HepG2 (cell line): ENCODE measurements at regions not wholly inside any gene's neighbourhood (a gene's known extent, or its start where the extent isn't known, plus 50 kb on each side); places are given as distances from the start of the nearest gene placed in this dataset.

Experiments
- ATAC-seq: fragments of 200-7000 bp; cut with Tn5 transposase; 3 replicates; pipeline ENCODE4 v1.9.1; 2020; ENCODE audit warnings: mild to moderate bottlenecking, moderate library complexity
- BruUV-seq: library from RNA; stranded (reverse); fragments of 400-500 nt; replicated peaks from 2 replicates; lab custom pipeline; 2021; lab: Mats Ljungman, UMichigan
- CTCF ChIA-PET: fragments of 300-600 bp; formaldehyde crosslinking; extraction: SDS; loops from one replicate; lab custom pipeline; 2021; ENCODE audit warnings: low total read pairs, inconsistent platforms, low intra/inter-chr PET ratio; lab: Yijun Ruan, JAX
- POLR2A ChIA-PET: fragments of 350-600 bp; sonication (Branson Sonifier 250); formaldehyde crosslinking; loops from one replicate; lab custom pipeline; 2020; ENCODE audit warnings: antibody characterized with exemption, inconsistent platforms; lab: Yijun Ruan, JAX
- DNase-seq: peaks from one replicate; pipeline ENCODE4 v3.0.0-alpha.2; 2015; ENCODE audit warnings: low spot score
- FAIRE-seq: peaks from 3 replicates; lab custom pipeline; 2011; peaks lifted over from hg19 to GRCh38; lab: Jason Lieb, UNC
- H2AFZ ChIP-seq: one replicate; pipeline ENCODE4 v1.6.1; 2011; ENCODE audit warnings: low read length, inconsistent platforms
- H3K27ac ChIP-seq: fragments of 300-600 bp; 3 replicates; pipeline ENCODE4 v1.8.0; 2011; ENCODE audit warnings: mixed run types, mild to moderate bottlenecking, mixed read lengths, low read length, inconsistent platforms; ENCODE audit not compliant: insufficient read depth; ENCODE audit errors: extremely low read length
- H3K27me3 ChIP-seq, 2 experiments: fragments of 200-600 bp in 1 of 2; 2 replicates in 1 of 2; 3 replicates in 1 of 2; pipeline versions ENCODE4 v1.6.0 to v1.8.0; 2011; ENCODE audit warnings: low read length in 2 of 2, mild to moderate bottlenecking in 2 of 2, moderate library complexity in 2 of 2, inconsistent platforms in 1 of 2; ENCODE audit not compliant: insufficient read depth in 2 of 2, control insufficient read depth in 1 of 2
- H3K36me3 ChIP-seq, 2 experiments: fragments of 200-600 bp in 1 of 2; replicated peaks in 1 of 2; 2 replicates in 1 of 2; 3 replicates in 1 of 2; pipeline versions ENCODE4 v1.5.1 to v1.8.0; 2011; ENCODE audit warnings: low read length in 2 of 2, inconsistent platforms in 1 of 2; ENCODE audit not compliant: insufficient read depth in 2 of 2, control insufficient read depth in 1 of 2
- H3K4me1 ChIP-seq: 2 replicates; pipeline ENCODE4 v1.5.1; 2012; ENCODE audit warnings: low read length, inconsistent platforms; ENCODE audit not compliant: insufficient read depth
- H3K4me2 ChIP-seq: 2 replicates; pipeline ENCODE4 v1.6.0; 2011; ENCODE audit warnings: low read depth, low read length, inconsistent platforms
- H3K4me3 ChIP-seq, 3 experiments: fragments of 200-600 bp in 1 of 3; sonication (generic), shearing (Covaris generic) in 1 of 3; replicated peaks in 1 of 3; 2 replicates each; pipeline ENCODE4 v1.5.1; 2011 to 2016; ENCODE audit warnings: low read length in 3 of 3, inconsistent platforms in 2 of 3, low read depth in 2 of 3, mild to moderate bottlenecking in 2 of 3, control low read depth in 1 of 3, mixed read lengths in 1 of 3; ENCODE audit not compliant: insufficient read depth in 1 of 3
- H3K79me2 ChIP-seq: one replicate; pipeline ENCODE4 v1.6.1; 2011; ENCODE audit warnings: low read length, inconsistent platforms; ENCODE audit not compliant: insufficient read depth
- H3K9ac ChIP-seq: 2 replicates; pipeline ENCODE4 v1.6.0; 2011; ENCODE audit warnings: mild to moderate bottlenecking, low read depth, low read length, inconsistent platforms; ENCODE audit not compliant: insufficient read depth
- H3K9me3 ChIP-seq: 2 replicates; pipeline ENCODE4 v1.5.1; 2012; ENCODE audit warnings: mild to moderate bottlenecking, low read length
- H4K20me1 ChIP-seq: 2 replicates; pipeline ENCODE4 v1.6.0; 2011; ENCODE audit warnings: inconsistent platforms, mild to moderate bottlenecking, low read length, moderate library complexity; ENCODE audit not compliant: insufficient read depth
- ARID4A ChIP-seq: sonication (generic); formaldehyde crosslinking; IDR thresholded peaks from 2 replicates; pipeline ENCODE4 v1.5.0; 2020; ENCODE audit warnings: mild to moderate bottlenecking, missing genetic modification reagents, borderline replicate concordance
- FOXK1 ChIP-seq: sonication (generic); formaldehyde crosslinking; IDR thresholded peaks from 2 replicates; pipeline ENCODE4 v1.4.0; 2020; ENCODE audit warnings: low read depth, missing genetic modification reagents, borderline replicate concordance
- MED1 ChIP-seq: sonication (generic); formaldehyde crosslinking; IDR thresholded peaks from 2 replicates; pipeline ENCODE4 v1.4.0; 2020; ENCODE audit warnings: missing genetic modification reagents
- MEF2D ChIP-seq: sonication (generic); formaldehyde crosslinking; IDR thresholded peaks from 2 replicates; pipeline ENCODE4 v1.5.1; 2020; ENCODE audit warnings: mild to moderate bottlenecking, missing genetic modification reagents
- NFATC3 ChIP-seq: sonication (generic); formaldehyde crosslinking; IDR thresholded peaks from 2 replicates; pipeline ENCODE4 v1.5.1; 2020; ENCODE audit warnings: mild to moderate bottlenecking, missing genetic modification reagents
- SALL2 ChIP-seq: sonication (generic); formaldehyde crosslinking; IDR thresholded peaks from 2 replicates; pipeline ENCODE4 v1.8.1; 2023; ENCODE audit warnings: mild to moderate bottlenecking, missing genetic modification reagents, inconsistent platforms
- TCF7L2 ChIP-seq: IDR thresholded peaks from 2 replicates; pipeline ENCODE4 v1.6.1; 2011; ENCODE audit warnings: mild to moderate bottlenecking, low read depth, low read length, moderate library complexity
- TFE3 ChIP-seq: IDR thresholded peaks from 2 replicates; pipeline ENCODE4 v1.6.1; 2016
- THAP11 ChIP-seq: IDR thresholded peaks from 2 replicates; pipeline ENCODE4 v1.6.1; 2016; ENCODE audit warnings: missing biosample characterization, missing genetic modification reagents
- ZNF12 ChIP-seq: sonication (generic); formaldehyde crosslinking; IDR thresholded peaks from 2 replicates; pipeline ENCODE4 v1.5.0; 2020; ENCODE audit warnings: missing genetic modification reagents
- ZNF275 ChIP-seq: sonication (generic); formaldehyde crosslinking; IDR thresholded peaks from 2 replicates; pipeline ENCODE4 v1.8.0; 2022; ENCODE audit warnings: missing genetic modification reagents, mild to moderate bottlenecking, inconsistent platforms, borderline replicate concordance
- ZNF296 ChIP-seq: sonication (generic); formaldehyde crosslinking; conservative IDR thresholded peaks from 2 replicates; pipeline ENCODE4 v1.5.0; 2020; ENCODE audit warnings: mild to moderate bottlenecking, missing genetic modification reagents
- ZNF367 ChIP-seq: sonication (generic); formaldehyde crosslinking; IDR thresholded peaks from 2 replicates; pipeline ENCODE4 v1.4.0; 2020; ENCODE audit warnings: missing genetic modification reagents, borderline replicate concordance
- ZNF414 ChIP-seq: sonication (generic); formaldehyde crosslinking; IDR thresholded peaks from 2 replicates; pipeline ENCODE4 v1.5.0; 2020; ENCODE audit warnings: missing genetic modification reagents
- ZNF530 ChIP-seq: sonication (generic); formaldehyde crosslinking; IDR thresholded peaks from 2 replicates; pipeline ENCODE4 v1.5.0; 2020; ENCODE audit warnings: low read depth, mild to moderate bottlenecking, missing genetic modification reagents
- ZNF619 ChIP-seq: sonication (generic); formaldehyde crosslinking; IDR thresholded peaks from 2 replicates; pipeline ENCODE4 v1.4.0; 2020; ENCODE audit warnings: mild to moderate bottlenecking, missing genetic modification reagents
- ZSCAN9 ChIP-seq: IDR thresholded peaks from 2 replicates; pipeline ENCODE4 v1.6.1; 2016; ENCODE audit warnings: borderline replicate concordance
- WGBS: methylation state at CpG from one replicate; pipeline ENCODE4 v1.1.6; 2017; ENCODE audit warnings: low lambda C conversion rate; 5-methylcytosine and 5-hydroxymethylcytosine counted together
- in situ Hi-C: cut with HindIII; loops from 2 replicates; pipeline ENCODE4 v1.10.0; 2017; ENCODE audit warnings: low pct_unique_long_range_greater_than_20kb; ENCODE audit not compliant: extremely low pct_ligation_motif_present
- intact Hi-C: fragments of 100-400 bp; cut with micrococcal nuclease; formaldehyde crosslinking; loops from one replicate; pipeline ENCODE4 v1.10.0; 2022; ENCODE audit not compliant: unreplicated experiment

- ChIA-PET CTCF (no interaction called here), POLR2A (no interaction called here)
- H2AFZ ChIP-seq, result no peak overlapping the region
- no peaks in the 10 kb centered on the region for H3K9me3 ChIP-seq
- H3K27me3 ChIP-seq, result 0 out of 5 replicates have a peak, but pooled peaks cover 0 to 5% of the 10 kb centered on the region in 2 experiments
- no peak overlapping the region for H3K9ac ChIP-seq
- intact Hi-C loops, result no loop called here
- 0% methylated on average over 2 of the region's 2 CpGs for WGBS
- BruUV-seq, result no TSS peak
- DNase-seq, result peak; percentile 74
- no peak overlapping the region for H3K4me3 ChIP-seq
- peak; percentile 66 for ATAC-seq
- no peak overlapping the region for H3K27ac ChIP-seq
- H3K4me2 ChIP-seq, result peak overlapping the region; percentile 37
- H3K36me3 ChIP-seq, result no peaks in the 10 kb centered on the region
- H3K4me1 ChIP-seq, result peaks cover 36% of the 10 kb centered on the region
- peak; percentile 63 for FAIRE-seq
- no peaks in the 10 kb centered on the region for H4K20me1 ChIP-seq
- in situ Hi-C loops, result no loop called here
- no peaks in the 10 kb centered on the region for H3K79me2 ChIP-seq
- TF ChIP-seq ZNF296, result no peak
- no peak for TF ChIP-seq SALL2 (CRISPR knock-in tag)
- peak; percentile 26; the same call in 1 of the 2 replicates for TF ChIP-seq ARID4A
- TF ChIP-seq ZNF367, result no peak
- TF ChIP-seq TFE3, result peak; percentile 88
- no peak for TF ChIP-seq ZNF530 (CRISPR knock-in tag)
- TF ChIP-seq ZNF275 (CRISPR knock-in tag), result no peak
- TF ChIP-seq THAP11 (CRISPR knock-in tag), result peak; percentile 70; the same call in 1 of the 2 replicates
- TF ChIP-seq MED1 (CRISPR knock-in tag), result peak; percentile 75
- no peak for TF ChIP-seq TCF7L2
- TF ChIP-seq NFATC3, result no peak
- peak; percentile 88 for TF ChIP-seq ZSCAN9 (CRISPR knock-in tag)
- peak; percentile 96 for TF ChIP-seq FOXK1 (CRISPR knock-in tag)
- TF ChIP-seq ZNF12, result peak; percentile 82
- TF ChIP-seq ZNF414, result peak; percentile 69; the same call in 1 of the 2 replicates
- peak; percentile 60; the same call in 1 of the 2 replicates for TF ChIP-seq MEF2D (CRISPR knock-in tag)
- no peak for TF ChIP-seq ZNF619 (CRISPR knock-in tag)
Measured at GRCh38 chr16:48479955-48480354, 94.7 kb upstream of the SIAH1 start.
